ENCODE measurements at regions not wholly inside any gene's neighbourhood (a gene's known extent, or its start where the extent isn't known, plus 50 kb on each side); places are given as distances from the start of the nearest gene placed in this dataset.

- Histone ChIP-seq H3K4me1 (ENCODE audit: control insufficient read depth, insufficient read depth, low read length) (no peaks in the 10 kb centered on the region), H3K9ac (ENCODE audit: low read length in 2 of 2) (no peak overlapping the region), H3K36me3 (ENCODE audit: control insufficient read depth in 2 of 2, insufficient read depth in 2 of 2, low read length in 2 of 2) (no peaks in the 10 kb centered on the region), H3K27ac (ENCODE audit: low read length) (no peak overlapping the region), H3K9me3 (ENCODE audit: control insufficient read depth in 2 of 2, low read length in 2 of 2) (no peaks in the 10 kb centered on the region), H3K27me3 (ENCODE audit: control insufficient read depth in 1 of 2, insufficient read depth in 2 of 2, low read length in 2 of 2) (no peaks in the 10 kb centered on the region), H3K4me3 (ENCODE audit: low read length in 2 of 2) (no peak overlapping the region)
Observed at GRCh38 chr7:94265456-94265855, 129.2 kb upstream of the COL1A2 start.

- H3K9ac ChIP-seq (ENCODE audit: low read length in 2 of 2), result no peak overlapping the region
- H3K4me3 ChIP-seq (ENCODE audit: low read length in 2 of 2), result no peak overlapping the region
- no peaks in the 10 kb centered on the region for H3K9me3 ChIP-seq (ENCODE audit: control insufficient read depth in 2 of 2, low read length in 2 of 2)
- no peak overlapping the region for H3K27ac ChIP-seq (ENCODE audit: low read length)
- H3K36me3 ChIP-seq (ENCODE audit: control insufficient read depth in 2 of 2, insufficient read depth in 2 of 2, low read length in 2 of 2), result no peaks in the 10 kb centered on the region
- no peaks in the 10 kb centered on the region for H3K27me3 ChIP-seq (ENCODE audit: control insufficient read depth in 1 of 2, insufficient read depth in 2 of 2, low read length in 2 of 2)
- H3K4me1 ChIP-seq (ENCODE audit: control insufficient read depth, insufficient read depth, low read length), result no peaks in the 10 kb centered on the region
Observed at GRCh38 chr7:94266238-94266644, 128.5 kb upstream of the COL1A2 start.

- H3K27ac ChIP-seq (ENCODE audit: low read length), result no peak overlapping the region
- H3K4me1 ChIP-seq (ENCODE audit: control insufficient read depth, insufficient read depth, low read length), result no peaks in the 10 kb centered on the region
- H3K9ac ChIP-seq (ENCODE audit: low read length in 2 of 2), result no peak overlapping the region
- H3K4me3 ChIP-seq (ENCODE audit: low read length in 2 of 2), result no peak overlapping the region
- no peaks in the 10 kb centered on the region for H3K9me3 ChIP-seq (ENCODE audit: control insufficient read depth in 2 of 2, low read length in 2 of 2)
- H3K36me3 ChIP-seq (ENCODE audit: control insufficient read depth in 2 of 2, insufficient read depth in 2 of 2, low read length in 2 of 2), result no peaks in the 10 kb centered on the region
- no peaks in the 10 kb centered on the region for H3K27me3 ChIP-seq (ENCODE audit: control insufficient read depth in 1 of 2, insufficient read depth in 2 of 2, low read length in 2 of 2)
Observed at GRCh38 chr7:94270772-94271171, 123.9 kb upstream of the COL1A2 start.

- no peaks in the 10 kb centered on the region for H3K36me3 ChIP-seq (ENCODE audit: control insufficient read depth in 2 of 2, insufficient read depth in 2 of 2, low read length in 2 of 2)
- H3K4me1 ChIP-seq (ENCODE audit: control insufficient read depth, insufficient read depth, low read length), result no peaks in the 10 kb centered on the region
- H3K9me3 ChIP-seq (ENCODE audit: control insufficient read depth in 2 of 2, low read length in 2 of 2), result no peaks in the 10 kb centered on the region
- H3K27me3 ChIP-seq (ENCODE audit: control insufficient read depth in 1 of 2, insufficient read depth in 2 of 2, low read length in 2 of 2), result no peaks in the 10 kb centered on the region
- H3K27ac ChIP-seq (ENCODE audit: low read length), result no peak overlapping the region
- no peak overlapping the region for H3K9ac ChIP-seq (ENCODE audit: low read length in 2 of 2)
- H3K4me3 ChIP-seq (ENCODE audit: low read length in 2 of 2), result no peak overlapping the region
Observed at GRCh38 chr7:94272821-94273583, 121.7 kb upstream of the COL1A2 start.

- H3K36me3 ChIP-seq (ENCODE audit: control insufficient read depth in 2 of 2, insufficient read depth in 2 of 2, low read length in 2 of 2), result no peaks in the 10 kb centered on the region
- no peak overlapping the region for H3K27ac ChIP-seq (ENCODE audit: low read length)
- H3K4me1 ChIP-seq (ENCODE audit: control insufficient read depth, insufficient read depth, low read length), result no peaks in the 10 kb centered on the region
- H3K27me3 ChIP-seq (ENCODE audit: control insufficient read depth in 1 of 2, insufficient read depth in 2 of 2, low read length in 2 of 2), result no peaks in the 10 kb centered on the region
- H3K9ac ChIP-seq (ENCODE audit: low read length in 2 of 2), result no peak overlapping the region
- no peaks in the 10 kb centered on the region for H3K9me3 ChIP-seq (ENCODE audit: control insufficient read depth in 2 of 2, low read length in 2 of 2)
- H3K4me3 ChIP-seq (ENCODE audit: low read length in 2 of 2), result no peak overlapping the region
Observed at GRCh38 chr7:94274828-94275227, 119.9 kb upstream of the COL1A2 start.

GRCh38 chr7:94276027-94276426 is 118.7 kb upstream of the COL1A2 start:
- H3K27ac ChIP-seq (ENCODE audit: low read length), result no peak overlapping the region
- no peaks in the 10 kb centered on the region for H3K4me1 ChIP-seq (ENCODE audit: control insufficient read depth, insufficient read depth, low read length)
- no peaks in the 10 kb centered on the region for H3K27me3 ChIP-seq (ENCODE audit: control insufficient read depth in 1 of 2, insufficient read depth in 2 of 2, low read length in 2 of 2)
- H3K9ac ChIP-seq (ENCODE audit: low read length in 2 of 2), result no peak overlapping the region
- H3K4me3 ChIP-seq (ENCODE audit: low read length in 2 of 2), result no peak overlapping the region
- no peaks in the 10 kb centered on the region for H3K9me3 ChIP-seq (ENCODE audit: control insufficient read depth in 2 of 2, low read length in 2 of 2)
- no peaks in the 10 kb centered on the region for H3K36me3 ChIP-seq (ENCODE audit: control insufficient read depth in 2 of 2, insufficient read depth in 2 of 2, low read length in 2 of 2)

- H3K4me1 ChIP-seq (ENCODE audit: control insufficient read depth, insufficient read depth, low read length), result no peaks in the 10 kb centered on the region
- no peaks in the 10 kb centered on the region for H3K36me3 ChIP-seq (ENCODE audit: control insufficient read depth in 2 of 2, insufficient read depth in 2 of 2, low read length in 2 of 2)
- H3K27me3 ChIP-seq (ENCODE audit: control insufficient read depth in 1 of 2, insufficient read depth in 2 of 2, low read length in 2 of 2), result no peaks in the 10 kb centered on the region
- no peak overlapping the region for H3K9ac ChIP-seq (ENCODE audit: low read length in 2 of 2)
- no peak overlapping the region for H3K4me3 ChIP-seq (ENCODE audit: low read length in 2 of 2)
- no peak overlapping the region for H3K27ac ChIP-seq (ENCODE audit: low read length)
- no peaks in the 10 kb centered on the region for H3K9me3 ChIP-seq (ENCODE audit: control insufficient read depth in 2 of 2, low read length in 2 of 2)
Observed at GRCh38 chr7:94276795-94277194, 117.9 kb upstream of the COL1A2 start.

GRCh38 chr7:94277236-94277635 is 117.5 kb upstream of the COL1A2 start:
- Histone ChIP-seq H3K4me3 (ENCODE audit: low read length in 2 of 2) (no peak overlapping the region), H3K4me1 (ENCODE audit: control insufficient read depth, insufficient read depth, low read length) (no peaks in the 10 kb centered on the region), H3K27ac (ENCODE audit: low read length) (no peak overlapping the region), H3K9me3 (ENCODE audit: control insufficient read depth in 2 of 2, low read length in 2 of 2) (no peaks in the 10 kb centered on the region), H3K27me3 (ENCODE audit: control insufficient read depth in 1 of 2, insufficient read depth in 2 of 2, low read length in 2 of 2) (peaks cover 0 to 1% of the 10 kb centered on the region in 2 donors), H3K9ac (ENCODE audit: low read length in 2 of 2) (no peak overlapping the region), H3K36me3 (ENCODE audit: control insufficient read depth in 2 of 2, insufficient read depth in 2 of 2, low read length in 2 of 2) (no peaks in the 10 kb centered on the region)

- Histone ChIP-seq H3K9me3 (ENCODE audit: control insufficient read depth in 2 of 2, low read length in 2 of 2) (no peaks in the 10 kb centered on the region), H3K27me3 (ENCODE audit: control insufficient read depth in 1 of 2, insufficient read depth in 2 of 2, low read length in 2 of 2) (peaks cover 0 to 6% of the 10 kb centered on the region in 2 donors), H3K36me3 (ENCODE audit: control insufficient read depth in 2 of 2, insufficient read depth in 2 of 2, low read length in 2 of 2) (no peaks in the 10 kb centered on the region), H3K4me1 (ENCODE audit: control insufficient read depth, insufficient read depth, low read length) (no peaks in the 10 kb centered on the region), H3K9ac (ENCODE audit: low read length in 2 of 2) (no peak overlapping the region), H3K27ac (ENCODE audit: low read length) (no peak overlapping the region), H3K4me3 (ENCODE audit: low read length in 2 of 2) (no peak overlapping the region)
Observed at GRCh38 chr7:94280851-94281250, 113.8 kb upstream of the COL1A2 start.

- Histone ChIP-seq H3K4me1 (ENCODE audit: control insufficient read depth, insufficient read depth, low read length) (no peaks in the 10 kb centered on the region), H3K27me3 (ENCODE audit: control insufficient read depth in 1 of 2, insufficient read depth in 2 of 2, low read length in 2 of 2) (peaks cover 0 to 6% of the 10 kb centered on the region in 2 donors), H3K27ac (ENCODE audit: low read length) (no peak overlapping the region), H3K9me3 (ENCODE audit: control insufficient read depth in 2 of 2, low read length in 2 of 2) (no peaks in the 10 kb centered on the region), H3K4me3 (ENCODE audit: low read length in 2 of 2) (no peak overlapping the region), H3K9ac (ENCODE audit: low read length in 2 of 2) (no peak overlapping the region), H3K36me3 (ENCODE audit: control insufficient read depth in 2 of 2, insufficient read depth in 2 of 2, low read length in 2 of 2) (no peaks in the 10 kb centered on the region)
Observed at GRCh38 chr7:94284104-94284503, 110.6 kb upstream of the COL1A2 start.

- Histone ChIP-seq H3K9ac (ENCODE audit: low read length in 2 of 2) (no peak overlapping the region), H3K27ac (ENCODE audit: low read length) (no peak overlapping the region), H3K36me3 (ENCODE audit: control insufficient read depth in 2 of 2, insufficient read depth in 2 of 2, low read length in 2 of 2) (no peaks in the 10 kb centered on the region), H3K27me3 (ENCODE audit: control insufficient read depth in 1 of 2, insufficient read depth in 2 of 2, low read length in 2 of 2) (peaks cover 0 to 6% of the 10 kb centered on the region in 2 donors), H3K4me3 (ENCODE audit: low read length in 2 of 2) (no peak overlapping the region), H3K4me1 (ENCODE audit: control insufficient read depth, insufficient read depth, low read length) (no peaks in the 10 kb centered on the region), H3K9me3 (ENCODE audit: control insufficient read depth in 2 of 2, low read length in 2 of 2) (no peaks in the 10 kb centered on the region)
Observed at GRCh38 chr7:94286111-94286510, 108.6 kb upstream of the COL1A2 start.

Measured in stomach smooth muscle (tissue), 2 donors.